Lower lobe of right lung (tissue), 2 donors: ENCODE measurements at regions not wholly inside any gene's neighbourhood (a gene's known extent, or its start where the extent isn't known, plus 50 kb on each side); places are given as distances from the start of the nearest gene placed in this dataset.

ENCODE experiments used
- ATAC-seq, 2 donors: fragments of 200-7000 bp; cut with Tn5 transposase; one replicate each; pipeline ENCODE4 v1.9.1; 2020 to 2022; ENCODE audit warnings: mild to moderate bottlenecking in 2 of 2, moderate library complexity in 2 of 2
- DNase-seq: peaks from one replicate; pipeline ENCODE4 v3.0.0-alpha.2; 2020
- H3K27ac ChIP-seq: fragments of 200-600 bp; one replicate; pipeline ENCODE4 v1.8.0; 2022
- H3K27me3 ChIP-seq: fragments of 200-600 bp; one replicate; pipeline ENCODE4 v1.8.0; 2022; ENCODE audit warnings: low read depth
- H3K36me3 ChIP-seq: fragments of 200-600 bp; one replicate; pipeline ENCODE4 v1.8.0; 2022; ENCODE audit warnings: mild to moderate bottlenecking
- H3K4me1 ChIP-seq: fragments of 200-600 bp; one replicate; pipeline ENCODE4 v1.8.0; 2022
- H3K4me3 ChIP-seq: fragments of 200-600 bp; one replicate; pipeline ENCODE4 v1.8.0; 2022; ENCODE audit warnings: mild to moderate bottlenecking
- H3K9me3 ChIP-seq: fragments of 200-600 bp; one replicate; pipeline ENCODE4 v1.8.0; 2022
- intact Hi-C: fragments of 100-400 bp; cut with DNase I; formaldehyde crosslinking; loops from one replicate; pipeline ENCODE4 v1.11.0; 2022
- TF ChIP-seq, protein P1 (sequence below): fragments of 200-600 bp; IDR thresholded peaks from one replicate; pipeline ENCODE4 v1.8.0; 2022; ENCODE audit warnings: antibody characterized with exemption, mild to moderate bottlenecking
- donor health status: DM: no; HTN: yes; CAD: no; lungs with severe emphysema.

DNA sequence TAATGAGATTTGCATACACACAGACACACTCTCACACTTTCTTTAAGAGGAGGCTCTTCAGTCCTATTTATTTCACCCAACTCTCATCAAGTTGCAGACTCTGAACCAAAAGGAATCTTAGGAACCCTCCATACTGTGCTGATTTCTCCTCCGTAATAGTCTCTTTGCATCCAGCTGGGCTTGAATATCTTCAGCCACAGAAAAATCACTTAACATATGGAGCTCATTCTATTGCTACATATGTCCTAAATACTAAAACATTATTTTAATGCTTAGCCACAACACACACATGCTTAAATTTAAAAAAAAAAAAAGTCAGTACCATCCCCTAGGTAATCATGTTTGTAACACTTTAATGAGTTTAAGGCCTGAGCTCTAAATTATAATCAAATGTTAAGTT, 287.5 kb upstream of the CNTN6 start:
- no peaks in the 10 kb centered on the region for H3K9me3 ChIP-seq
- no peak overlapping the region for H3K4me3 ChIP-seq
- intact Hi-C loops, result no loop called here
- H3K36me3 ChIP-seq, result no peaks in the 10 kb centered on the region
- ATAC-seq, result no peak
- no peak for DNase-seq
- no peak overlapping the region for H3K27ac ChIP-seq
- TF ChIP-seq, protein P1, sequence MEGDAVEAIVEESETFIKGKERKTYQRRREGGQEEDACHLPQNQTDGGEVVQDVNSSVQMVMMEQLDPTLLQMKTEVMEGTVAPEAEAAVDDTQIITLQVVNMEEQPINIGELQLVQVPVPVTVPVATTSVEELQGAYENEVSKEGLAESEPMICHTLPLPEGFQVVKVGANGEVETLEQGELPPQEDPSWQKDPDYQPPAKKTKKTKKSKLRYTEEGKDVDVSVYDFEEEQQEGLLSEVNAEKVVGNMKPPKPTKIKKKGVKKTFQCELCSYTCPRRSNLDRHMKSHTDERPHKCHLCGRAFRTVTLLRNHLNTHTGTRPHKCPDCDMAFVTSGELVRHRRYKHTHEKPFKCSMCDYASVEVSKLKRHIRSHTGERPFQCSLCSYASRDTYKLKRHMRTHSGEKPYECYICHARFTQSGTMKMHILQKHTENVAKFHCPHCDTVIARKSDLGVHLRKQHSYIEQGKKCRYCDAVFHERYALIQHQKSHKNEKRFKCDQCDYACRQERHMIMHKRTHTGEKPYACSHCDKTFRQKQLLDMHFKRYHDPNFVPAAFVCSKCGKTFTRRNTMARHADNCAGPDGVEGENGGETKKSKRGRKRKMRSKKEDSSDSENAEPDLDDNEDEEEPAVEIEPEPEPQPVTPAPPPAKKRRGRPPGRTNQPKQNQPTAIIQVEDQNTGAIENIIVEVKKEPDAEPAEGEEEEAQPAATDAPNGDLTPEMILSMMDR, result no peak
- no peaks in the 10 kb centered on the region for H3K27me3 ChIP-seq
- H3K4me1 ChIP-seq, result no peaks in the 10 kb centered on the region

DNA sequence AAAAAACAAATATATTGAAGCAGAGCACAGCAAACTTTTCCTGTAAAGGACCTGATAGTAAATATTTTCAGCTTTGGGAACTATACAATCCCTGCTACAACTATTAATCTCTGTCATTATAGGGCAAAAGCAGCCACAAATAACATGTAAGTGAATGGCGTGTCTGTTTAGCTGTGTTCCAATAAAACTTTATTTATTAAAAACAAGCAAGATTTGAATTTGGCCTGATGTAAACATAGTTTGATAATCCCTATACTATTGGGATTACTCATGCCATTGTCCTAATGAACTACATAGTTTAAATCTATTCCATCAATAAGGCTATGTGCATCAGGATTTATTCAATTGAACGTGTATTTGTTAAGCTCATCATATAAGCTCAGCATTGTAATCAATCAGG, 286.8 kb upstream of the CNTN6 start:
- H3K27ac ChIP-seq, result no peak overlapping the region
- intact Hi-C loops, result no loop called here
- no peaks in the 10 kb centered on the region for H3K36me3 ChIP-seq
- no peaks in the 10 kb centered on the region for H3K27me3 ChIP-seq
- TF ChIP-seq, protein P1, result no peak
- no peaks in the 10 kb centered on the region for H3K4me1 ChIP-seq
- no peak overlapping the region for H3K4me3 ChIP-seq
- ATAC-seq (no peak), DNase-seq (no peak)
- no peaks in the 10 kb centered on the region for H3K9me3 ChIP-seq

- H3K36me3 ChIP-seq, result no peaks in the 10 kb centered on the region
- no peak overlapping the region for H3K27ac ChIP-seq
- no peaks in the 10 kb centered on the region for H3K9me3 ChIP-seq
- intact Hi-C loops, result no loop called here
- H3K27me3 ChIP-seq, result no peaks in the 10 kb centered on the region
- DNase-seq (no peak), ATAC-seq (no peak)
- H3K4me1 ChIP-seq, result no peaks in the 10 kb centered on the region
- H3K4me3 ChIP-seq, result no peak overlapping the region
- TF ChIP-seq, protein P1, result no peak
Measured at GRCh38 chr3:816605-817004, 276.2 kb upstream of the CNTN6 start.

DNA sequence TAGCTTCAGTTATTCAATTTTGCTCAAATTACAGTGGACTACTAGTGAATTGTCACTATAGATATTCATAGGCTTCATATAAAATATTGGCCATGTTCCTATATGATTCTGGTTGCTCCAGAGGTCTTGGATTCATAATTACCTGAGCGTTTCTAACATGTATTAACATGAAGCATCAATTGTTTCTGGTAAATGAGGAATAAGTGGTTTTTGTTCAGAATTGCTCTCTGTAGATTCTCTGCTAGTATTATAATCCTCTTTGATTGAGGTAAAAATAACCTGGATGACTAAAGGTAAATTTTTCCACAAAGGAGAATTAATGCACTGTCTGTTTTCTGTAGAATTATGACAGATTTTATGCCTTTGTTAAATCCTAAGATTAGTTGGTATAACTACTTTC, 258.1 kb upstream of the CNTN6 start:
- DNase-seq (no peak), ATAC-seq (no peak)
- intact Hi-C loops, result no loop called here
- Histone ChIP-seq H3K27ac (no peak overlapping the region), H3K36me3 (no peaks in the 10 kb centered on the region), H3K4me1 (no peaks in the 10 kb centered on the region), H3K9me3 (no peaks in the 10 kb centered on the region), H3K27me3 (no peaks in the 10 kb centered on the region), H3K4me3 (no peak overlapping the region)
- TF ChIP-seq, protein P1, result no peak

DNA sequence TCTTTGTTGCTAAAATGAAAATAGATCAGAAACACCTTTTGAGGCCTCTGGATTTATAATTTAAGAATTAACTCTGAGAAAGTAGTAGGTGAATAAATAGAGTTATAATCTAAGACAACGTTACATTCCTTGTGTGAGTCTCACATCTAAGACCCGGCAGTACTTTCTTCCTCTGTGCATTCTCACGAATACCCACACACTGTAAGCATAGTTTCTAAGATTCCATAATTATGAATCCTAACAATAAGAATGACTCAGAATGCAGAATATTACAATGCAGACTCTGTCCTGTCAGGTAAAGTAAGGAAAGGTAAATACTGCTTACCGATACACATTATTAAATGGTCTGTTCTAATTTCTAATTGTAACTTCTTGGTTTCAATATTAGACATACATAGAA, 257.7 kb upstream of the CNTN6 start:
- TF ChIP-seq, protein P1, result no peak
- Histone ChIP-seq H3K9me3 (no peaks in the 10 kb centered on the region), H3K4me3 (no peak overlapping the region), H3K4me1 (no peaks in the 10 kb centered on the region), H3K27me3 (no peaks in the 10 kb centered on the region), H3K36me3 (no peaks in the 10 kb centered on the region), H3K27ac (no peak overlapping the region)
- intact Hi-C loops, result no loop called here
- ATAC-seq (no peak), DNase-seq (no peak)

GRCh38 chr3:839981-840380, 252.8 kb upstream of the CNTN6 start:
- H3K27me3 ChIP-seq, result no peaks in the 10 kb centered on the region
- intact Hi-C loops, result no loop called here
- H3K36me3 ChIP-seq, result no peaks in the 10 kb centered on the region
- ATAC-seq, result no peak
- no peaks in the 10 kb centered on the region for H3K9me3 ChIP-seq
- no peak overlapping the region for H3K4me3 ChIP-seq
- H3K27ac ChIP-seq, result no peak overlapping the region
- TF ChIP-seq, protein P1, result no peak
- H3K4me1 ChIP-seq, result no peaks in the 10 kb centered on the region
- no peak for DNase-seq
